NCI-H82 treated with DMSO at 0.1 percent for 48 hours (cell line): ENCODE measurements at regions not wholly inside any gene's neighbourhood (a gene's known extent, or its start where the extent isn't known, plus 50 kb on each side); places are given as distances from the start of the nearest gene placed in this dataset.
A peak's percentile ranks its signal among the peaks of the same experiment; 100 is the strongest.

ENCODE experiments used
- DNase-seq: peaks from one replicate; lab custom pipeline; 2025; ENCODE audit not compliant: unreplicated experiment; lab: John Stamatoyannopoulos, UW

- peak; percentile 71 for DNase-seq
Measured at GRCh38 chr1:36609241-36610027, 126.7 kb upstream of the CSF3R start.

- DNase-seq = no peak
Measured at GRCh38 chr1:36608272-36608671, 125.6 kb upstream of the CSF3R start.

- DNase-seq = no peak
Measured at GRCh38 chr1:36607263-36607651, 124.5 kb upstream of the CSF3R start.

GRCh38 chr1:36606641-36607262, 124.0 kb upstream of the CSF3R start:
- DNase-seq = no peak

- DNase-seq = no peak
Measured at GRCh38 chr1:36605942-36606640, 123.4 kb upstream of the CSF3R start.

GRCh38 chr1:36603461-36603860, 120.7 kb upstream of the CSF3R start:
- DNase-seq = no peak

- no peak for DNase-seq
Measured at GRCh38 chr1:36602184-36602583, 119.5 kb upstream of the CSF3R start.

GRCh38 chr1:36599828-36600227, 117.1 kb upstream of the CSF3R start:
- no peak for DNase-seq

GRCh38 chr1:36597514-36597913, 114.8 kb upstream of the CSF3R start:
- no peak for DNase-seq

- DNase-seq = no peak
Measured at GRCh38 chr1:36595921-36596320, 113.2 kb upstream of the CSF3R start.

GRCh38 chr1:36595349-36595748, 112.6 kb upstream of the CSF3R start:
- no peak for DNase-seq

GRCh38 chr1:36594023-36594422, 111.3 kb upstream of the CSF3R start:
- DNase-seq = no peak

- no peak for DNase-seq
Measured at GRCh38 chr1:36591278-36591677, 108.6 kb upstream of the CSF3R start.

GRCh38 chr1:36590771-36591170, 108.1 kb upstream of the CSF3R start:
- no peak for DNase-seq

GRCh38 chr1:36590264-36590663, 107.6 kb upstream of the CSF3R start:
- no peak for DNase-seq

GRCh38 chr1:36588972-36589371, 106.3 kb upstream of the CSF3R start:
- no peak for DNase-seq

GRCh38 chr1:36585569-36586548, 103.1 kb upstream of the CSF3R start:
- no peak for DNase-seq

- no peak for DNase-seq
Measured at GRCh38 chr1:36584874-36585453, 102.3 kb upstream of the CSF3R start.

GRCh38 chr1:36583980-36584782, 101.5 kb upstream of the CSF3R start:
- DNase-seq = no peak

GRCh38 chr1:36583080-36583479, 100.4 kb upstream of the CSF3R start:
- DNase-seq = no peak
